Astrocyte (in vitro differentiated cells and primary cell): ENCODE measurements at regions not wholly inside any gene's neighbourhood (a gene's known extent, or its start where the extent isn't known, plus 50 kb on each side); places are given as distances from the start of the nearest gene placed in this dataset.
"Not testable (repeated sequence)": the region's sequence is repeated elsewhere in the genome, so short reads cannot be mapped to it uniquely, and the experiment has no call there.

Experiments
- DNase-seq: peaks from one replicate; pipeline ENCODE4 v3.0.0-alpha.2; 2010; ENCODE audit warnings: low read depth
- FAIRE-seq: peaks from 2 replicates; lab custom pipeline; 2011; peaks lifted over from hg19 to GRCh38; lab: Jason Lieb, UNC
- H2AFZ ChIP-seq: 2 replicates; pipeline ENCODE4 v1.6.0; 2012; ENCODE audit warnings: low read depth, low read length, inconsistent platforms
- H3K27ac ChIP-seq: 2 replicates; pipeline ENCODE4 v1.5.1; 2011; ENCODE audit warnings: low read depth, low read length, inconsistent platforms
- H3K27me3 ChIP-seq: 2 replicates; pipeline ENCODE4 v1.6.0; 2011; ENCODE audit warnings: low read length, inconsistent platforms; ENCODE audit not compliant: insufficient read depth
- H3K36me3 ChIP-seq: 2 replicates; pipeline ENCODE4 v1.5.1; 2011; ENCODE audit warnings: low read length, inconsistent platforms; ENCODE audit not compliant: insufficient read depth
- H3K4me1 ChIP-seq: 2 replicates; pipeline ENCODE4 v1.5.1; 2011; ENCODE audit warnings: low read length, inconsistent platforms; ENCODE audit not compliant: insufficient read depth
- H3K4me2 ChIP-seq: 2 replicates; pipeline ENCODE4 v1.6.0; 2012; ENCODE audit warnings: low read length, inconsistent platforms
- H3K4me3 ChIP-seq: 2 replicates; pipeline ENCODE4 v1.5.1; 2011; ENCODE audit warnings: low read depth, mild to moderate bottlenecking, low read length, inconsistent platforms; ENCODE audit not compliant: insufficient read depth
- H3K79me2 ChIP-seq: 2 replicates; pipeline ENCODE4 v1.6.0; 2012; ENCODE audit warnings: mild to moderate bottlenecking, low read length, inconsistent platforms; ENCODE audit not compliant: insufficient read depth
- H3K9ac ChIP-seq: 2 replicates; pipeline ENCODE4 v1.6.0; 2012; ENCODE audit warnings: mild to moderate bottlenecking, low read length, inconsistent platforms
- H3K9me3 ChIP-seq: 2 replicates; pipeline ENCODE4 v1.5.1; 2012; ENCODE audit warnings: low read depth, mild to moderate bottlenecking, low read length, inconsistent platforms; ENCODE audit not compliant: insufficient read depth
- H4K20me1 ChIP-seq: 2 replicates; pipeline ENCODE4 v1.6.0; 2012; ENCODE audit warnings: low read length, inconsistent platforms; ENCODE audit not compliant: insufficient read depth
- H3K27ac Mint-ChIP-seq: one replicate; pipeline ENCODE4 v1.8.0; 2021; ENCODE audit warnings: mild to moderate bottlenecking, mixed read lengths; ENCODE audit not compliant: unreplicated experiment
- H3K27me3 Mint-ChIP-seq: one replicate; pipeline ENCODE4 v1.8.0; 2021; ENCODE audit warnings: low read depth, mixed read lengths; ENCODE audit not compliant: unreplicated experiment
- H3K36me3 Mint-ChIP-seq: one replicate; pipeline ENCODE4 v1.8.0; 2021; ENCODE audit warnings: low read depth, mixed read lengths; ENCODE audit not compliant: unreplicated experiment
- H3K4me1 Mint-ChIP-seq: one replicate; pipeline ENCODE4 v1.8.0; 2021; ENCODE audit warnings: low read depth, mixed read lengths; ENCODE audit not compliant: unreplicated experiment
- H3K4me3 Mint-ChIP-seq: one replicate; pipeline ENCODE4 v1.8.0; 2021; ENCODE audit warnings: mild to moderate bottlenecking, moderate library complexity, mixed read lengths; ENCODE audit not compliant: unreplicated experiment
- H3K9me3 Mint-ChIP-seq: one replicate; pipeline ENCODE4 v1.8.0; 2021; ENCODE audit warnings: mild to moderate bottlenecking, mixed read lengths; ENCODE audit not compliant: unreplicated experiment
- EZH2 ChIP-seq: IDR thresholded peaks from 2 replicates; pipeline ENCODE4 v1.6.1; 2012; ENCODE audit warnings: mild to moderate bottlenecking, low read length, inconsistent platforms; ENCODE audit not compliant: insufficient read depth
- TF ChIP-seq, protein P1 (sequence below): IDR thresholded peaks from 2 replicates; pipeline ENCODE4 v1.5.1; 2011; ENCODE audit warnings: low read depth, mild to moderate bottlenecking, inconsistent platforms, low read length, moderate library complexity; ENCODE audit not compliant: insufficient read depth

- H3K27me3 ChIP-seq, result no peaks in the 10 kb centered on the region
- no peaks in the 10 kb centered on the region for H3K36me3 ChIP-seq
- Mint-ChIP-seq H3K4me3 (no peak overlapping the region), H3K27me3 (peaks cover 2% of the 10 kb centered on the region), H3K27ac (no peak overlapping the region), H3K36me3 (no peaks in the 10 kb centered on the region), H3K4me1 (no peaks in the 10 kb centered on the region), H3K9me3 (peaks cover 2% of the 10 kb centered on the region)
- DNase-seq, result no peak
- no peaks in the 10 kb centered on the region for H3K79me2 ChIP-seq
- H2AFZ ChIP-seq, result no peak overlapping the region
- no peaks in the 10 kb centered on the region for H3K4me1 ChIP-seq
- H3K9ac ChIP-seq, result no peak overlapping the region
- H3K27ac ChIP-seq, result no peak overlapping the region
- no peak for FAIRE-seq
- no peak overlapping the region for H3K4me2 ChIP-seq
- no peaks in the 10 kb centered on the region for H4K20me1 ChIP-seq
- no peak overlapping the region for H3K4me3 ChIP-seq
- TF ChIP-seq EZH2, result no peak
- TF ChIP-seq, protein P1, sequence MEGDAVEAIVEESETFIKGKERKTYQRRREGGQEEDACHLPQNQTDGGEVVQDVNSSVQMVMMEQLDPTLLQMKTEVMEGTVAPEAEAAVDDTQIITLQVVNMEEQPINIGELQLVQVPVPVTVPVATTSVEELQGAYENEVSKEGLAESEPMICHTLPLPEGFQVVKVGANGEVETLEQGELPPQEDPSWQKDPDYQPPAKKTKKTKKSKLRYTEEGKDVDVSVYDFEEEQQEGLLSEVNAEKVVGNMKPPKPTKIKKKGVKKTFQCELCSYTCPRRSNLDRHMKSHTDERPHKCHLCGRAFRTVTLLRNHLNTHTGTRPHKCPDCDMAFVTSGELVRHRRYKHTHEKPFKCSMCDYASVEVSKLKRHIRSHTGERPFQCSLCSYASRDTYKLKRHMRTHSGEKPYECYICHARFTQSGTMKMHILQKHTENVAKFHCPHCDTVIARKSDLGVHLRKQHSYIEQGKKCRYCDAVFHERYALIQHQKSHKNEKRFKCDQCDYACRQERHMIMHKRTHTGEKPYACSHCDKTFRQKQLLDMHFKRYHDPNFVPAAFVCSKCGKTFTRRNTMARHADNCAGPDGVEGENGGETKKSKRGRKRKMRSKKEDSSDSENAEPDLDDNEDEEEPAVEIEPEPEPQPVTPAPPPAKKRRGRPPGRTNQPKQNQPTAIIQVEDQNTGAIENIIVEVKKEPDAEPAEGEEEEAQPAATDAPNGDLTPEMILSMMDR, result no peak
- H3K9me3 ChIP-seq, result no peaks in the 10 kb centered on the region
Observed at GRCh38 chr2:102871707-102872106, 109.9 kb downstream of the TMEM182 start.

- no peak for DNase-seq
- Mint-ChIP-seq H3K4me1 (no peaks in the 10 kb centered on the region), H3K27ac (no peak overlapping the region), H3K4me3 (no peak overlapping the region), H3K27me3 (peaks cover 4% of the 10 kb centered on the region), H3K9me3 (peaks cover 6% of the 10 kb centered on the region), H3K36me3 (no peaks in the 10 kb centered on the region)
- Histone ChIP-seq H3K4me2 (no peak overlapping the region), H3K4me3 (no peak overlapping the region), H2AFZ (no peak overlapping the region), H3K79me2 (no peaks in the 10 kb centered on the region), H3K36me3 (no peaks in the 10 kb centered on the region), H3K27me3 (no peaks in the 10 kb centered on the region), H3K9me3 (no peaks in the 10 kb centered on the region), H3K27ac (no peak overlapping the region), H3K4me1 (no peaks in the 10 kb centered on the region), H4K20me1 (no peaks in the 10 kb centered on the region), H3K9ac (no peak overlapping the region)
- TF ChIP-seq EZH2, result no peak
- TF ChIP-seq, protein P1, result no peak
- no peak for FAIRE-seq
Observed at GRCh38 chr2:102872388-102872787, 110.6 kb downstream of the TMEM182 start.

- not testable (repeated sequence) for H3K9me3 Mint-ChIP-seq, H3K79me2 ChIP-seq, H3K4me2 ChIP-seq, H3K4me1 ChIP-seq, H4K20me1 ChIP-seq, H3K27ac ChIP-seq, H3K9ac ChIP-seq, H3K27me3 Mint-ChIP-seq, H2AFZ ChIP-seq, FAIRE-seq, DNase-seq, H3K36me3 Mint-ChIP-seq, H3K36me3 ChIP-seq, H3K9me3 ChIP-seq, H3K4me1 Mint-ChIP-seq, H3K27me3 ChIP-seq, H3K4me3 ChIP-seq, H3K4me3 Mint-ChIP-seq
- peak overlapping the region; percentile 53 for H3K27ac Mint-ChIP-seq
Observed at GRCh38 chr2:102879513-102879912, 117.7 kb downstream of the TMEM182 start.
